HCT116 (cell line): ENCODE measurements at regions not wholly inside any gene's neighbourhood (a gene's known extent, or its start where the extent isn't known, plus 50 kb on each side); places are given as distances from the start of the nearest gene placed in this dataset.

Source experiments
- CTCF ChIP-seq, 3 experiments: fragments of 200-600 bp in 1 of 3; sonication (generic) in 1 of 3; IDR thresholded peaks in 2 of 3; conservative IDR thresholded peaks in 1 of 3; 2 replicates each; pipeline ENCODE4 v1.5.1; 2012 to 2017; ENCODE audit warnings: low read depth in 2 of 3, low read length in 2 of 3, antibody characterized with exemption in 1 of 3, borderline replicate concordance in 1 of 3, control low read depth in 1 of 3, mild to moderate bottlenecking in 1 of 3, mixed read lengths in 1 of 3, mixed run types in 1 of 3, moderate library complexity in 1 of 3; ENCODE audit not compliant: insufficient read depth in 1 of 3
- EZH2 ChIP-seq: fragments of 200-600 bp; sonication (generic); IDR thresholded peaks from 2 replicates; pipeline ENCODE4 v1.6.1; 2017; ENCODE audit warnings: antibody characterized with exemption, mixed run types
- EZH2phosphoT487 ChIP-seq: fragments of 200-600 bp; IDR thresholded peaks from 2 replicates; pipeline ENCODE4 v1.6.1; 2018; ENCODE audit warnings: antibody characterized with exemption, borderline replicate concordance
- POLR2AphosphoS5 ChIP-seq: IDR thresholded peaks from 2 replicates; pipeline ENCODE4 v1.6.1; 2011; ENCODE audit warnings: mild to moderate bottlenecking, low read depth, low read length, moderate library complexity
- SP1 ChIP-seq: IDR thresholded peaks from 2 replicates; pipeline ENCODE4 v1.6.1; 2012; ENCODE audit warnings: low read depth

DNA sequence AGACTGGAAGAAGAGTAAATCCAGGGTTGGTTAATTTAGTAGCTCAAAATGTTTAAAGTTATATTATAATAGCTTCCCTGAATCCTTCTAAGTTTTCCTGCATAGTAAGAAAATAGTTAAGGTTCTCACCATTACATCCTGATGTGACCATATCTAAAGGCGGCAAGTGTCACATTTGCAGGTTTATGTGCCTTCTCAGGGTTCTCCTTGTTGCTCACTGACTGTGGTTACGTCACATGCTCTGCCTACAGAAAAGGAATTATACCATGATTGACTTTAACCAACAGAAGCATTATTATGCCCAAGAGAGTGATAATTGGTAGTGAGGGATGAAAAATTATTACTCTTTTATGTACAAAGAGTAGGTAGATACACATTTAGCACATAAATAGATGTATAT lies 539.8 kb downstream of the PTPRC start:
- TF ChIP-seq EZH2phosphoT487 (no peak), CTCF (IDR thresholded peaks at IDR 0.05 in 2 of 3, conservative IDR thresholded peaks at IDR 0.05 in 1 of 3; ENCODE audit: borderline replicate concordance in 1 of 3, insufficient read depth in 1 of 3, low read depth in 2 of 3, low read length in 2 of 3) (no peak), POLR2AphosphoS5 (no peak), EZH2 (no peak), SP1 (no peak)
